Esophagus muscularis mucosa (tissue), 3 donors: ENCODE measurements at regions not wholly inside any gene's neighbourhood (a gene's known extent, or its start where the extent isn't known, plus 50 kb on each side); places are given as distances from the start of the nearest gene placed in this dataset.

Experiments
- CTCF ChIP-seq, 3 experiments: fragments of 200-600 bp in 2 of 3; fragments of 450-650 bp in 1 of 3; sonication (generic) in 2 of 3; IDR thresholded peaks; one replicate each; pipeline ENCODE4 v1.5.1; 2017 to 2019; ENCODE audit warnings: antibody characterized with exemption in 3 of 3, mild to moderate bottlenecking in 2 of 3, moderate library complexity in 1 of 3
- POLR2AphosphoS5 ChIP-seq, 2 donors: sonication (generic); formaldehyde crosslinking; IDR thresholded peaks; one replicate each; pipeline ENCODE4 v1.6.1; 2017; ENCODE audit warnings: antibody characterized with exemption in 2 of 2

- TF ChIP-seq CTCF (IDR thresholded peaks at IDR 0.05) (no peak), POLR2AphosphoS5 (IDR thresholded peaks at IDR 0.05) (no peak)
Observed at GRCh38 chr17:68732301-68732749, 131.2 kb upstream of the FAM20A start.
